ENCODE measurements at regions not wholly inside any gene's neighbourhood (a gene's known extent, or its start where the extent isn't known, plus 50 kb on each side); places are given as distances from the start of the nearest gene placed in this dataset.

DNA sequence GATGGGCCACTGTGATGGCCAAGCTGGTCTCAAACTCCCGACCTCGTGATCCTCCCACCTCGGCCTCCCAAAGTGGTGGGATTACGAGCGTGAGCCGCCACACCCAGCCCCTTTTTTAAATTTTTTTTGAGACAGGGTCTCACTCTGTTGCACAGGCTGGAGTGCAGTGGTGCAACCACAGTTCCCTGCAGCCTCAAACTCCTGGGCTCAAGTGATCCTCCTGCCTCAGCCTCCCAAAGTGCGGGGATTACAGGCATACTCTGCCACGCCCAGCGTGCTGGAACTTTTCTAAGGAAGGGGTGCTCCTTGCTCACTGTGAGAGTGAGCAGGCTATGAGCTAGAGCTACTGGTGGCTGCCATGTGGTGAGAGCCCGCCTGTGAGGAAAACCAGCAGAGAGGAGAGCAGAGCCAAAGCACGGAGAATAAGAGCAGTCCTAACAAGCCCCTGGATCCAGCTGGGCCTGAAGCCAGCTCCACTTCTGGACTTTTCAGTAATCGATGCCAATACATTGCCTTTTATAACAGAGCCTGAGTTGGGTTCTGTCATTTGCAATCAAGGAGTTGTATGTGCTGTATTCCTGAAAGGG is 75.5 kb upstream of the UNC5A start:
- DNase-seq = no peak

GRCh38 chr5:176735383-176736265 is 74.7 kb upstream of the UNC5A start:
- no peak for DNase-seq

- no peak for DNase-seq
Observed at GRCh38 chr5:176736301-176736930, 73.9 kb upstream of the UNC5A start.

- DNase-seq = no peak
Observed at GRCh38 chr5:176736931-176737745, 73.2 kb upstream of the UNC5A start.

GRCh38 chr5:176737746-176738636 is 72.4 kb upstream of the UNC5A start:
- DNase-seq = no peak

- no peak for DNase-seq
Observed at GRCh38 chr5:176738637-176739250, 71.6 kb upstream of the UNC5A start.

DNA sequence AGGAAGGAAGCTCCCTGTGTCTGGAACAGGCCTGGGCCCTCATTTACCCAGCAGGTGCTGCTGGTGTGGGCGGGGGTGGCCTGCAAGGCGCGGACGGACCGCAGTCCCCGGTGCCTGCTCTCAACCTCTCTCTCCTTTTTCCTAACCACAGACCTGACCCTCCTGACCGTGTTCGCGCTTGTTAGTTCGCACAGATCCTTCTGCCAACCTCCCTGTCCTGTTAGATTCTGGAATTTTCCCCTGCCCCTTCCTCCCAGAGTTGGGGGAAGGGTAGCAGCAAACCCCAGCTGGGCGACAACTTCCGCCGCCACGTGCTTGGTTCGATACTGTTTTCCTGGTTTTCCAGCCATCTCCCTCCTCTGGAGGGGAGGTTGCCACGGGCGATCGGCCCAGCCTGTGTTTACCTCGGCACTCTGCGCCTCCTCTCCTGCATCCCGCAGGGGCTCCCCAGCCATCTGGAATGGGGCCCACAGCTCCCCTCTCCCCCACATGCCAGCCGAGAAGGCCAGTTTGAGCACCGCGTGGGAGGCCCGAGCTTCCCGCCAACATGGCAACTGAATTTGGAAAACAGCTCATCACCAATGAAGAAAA is 70.8 kb upstream of the UNC5A start:
- no peak for DNase-seq

DNA sequence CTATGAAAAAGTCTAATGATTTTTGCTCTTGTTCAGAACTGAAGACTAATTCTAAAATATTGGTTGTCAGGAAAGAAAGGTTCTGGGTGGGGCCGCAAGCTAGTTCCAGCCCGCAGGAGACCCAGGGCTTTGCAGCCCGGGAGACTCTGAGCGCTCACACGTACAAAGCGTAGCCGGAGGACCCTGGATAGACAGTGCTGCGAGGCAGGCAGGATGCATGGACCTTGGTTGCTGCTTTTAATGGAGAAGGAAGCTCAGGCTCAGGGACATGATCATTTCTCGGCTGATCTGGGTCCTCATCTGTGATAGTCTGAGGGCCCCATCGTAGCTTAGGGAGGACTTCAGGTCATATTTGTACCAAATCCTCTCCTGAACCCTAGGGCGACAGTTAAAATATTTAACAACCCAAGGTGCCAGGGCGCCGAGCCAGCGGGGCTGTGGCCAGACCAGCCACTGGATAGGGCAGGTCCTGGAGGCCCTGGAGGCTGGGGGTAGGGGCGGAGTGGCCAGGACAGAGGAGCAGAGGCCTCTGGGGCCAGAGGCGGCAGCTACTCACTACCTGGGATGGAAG is 70.1 kb upstream of the UNC5A start:
- DNase-seq = no peak

- no peak for DNase-seq
Observed at GRCh38 chr5:176740702-176741496, 69.5 kb upstream of the UNC5A start.

DNA sequence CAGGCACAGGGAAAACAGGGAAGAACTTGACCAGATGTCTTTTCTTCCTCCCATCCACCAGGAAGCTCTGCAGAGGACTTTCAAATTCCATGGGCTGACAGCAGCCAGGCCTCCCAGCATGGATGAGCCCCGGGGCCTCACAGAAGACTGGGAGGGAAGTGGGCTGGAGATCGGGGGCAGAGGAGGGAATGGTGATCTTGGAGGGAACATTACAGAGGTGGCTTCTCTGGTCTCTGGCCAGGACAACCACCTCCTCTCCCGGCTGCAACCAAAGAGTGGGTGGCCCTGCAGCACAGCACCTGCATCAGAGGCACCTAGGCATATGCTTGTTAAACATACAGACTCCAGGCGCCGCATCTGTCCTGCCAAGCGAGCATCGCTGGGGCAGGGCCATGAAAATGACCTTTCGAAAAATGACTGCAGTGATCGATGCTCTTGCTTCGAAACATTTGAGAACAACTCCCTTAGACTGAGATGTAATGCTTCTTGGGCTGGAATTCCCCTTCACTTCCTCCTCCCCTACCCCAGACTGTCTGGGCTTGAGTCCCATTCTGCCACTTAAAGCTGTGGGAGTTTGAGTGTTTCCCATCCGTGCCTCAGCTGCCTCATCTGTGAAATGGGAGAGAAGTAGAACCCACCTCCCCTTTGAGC is 68.7 kb upstream of the UNC5A start:
- no peak for DNase-seq

DNA sequence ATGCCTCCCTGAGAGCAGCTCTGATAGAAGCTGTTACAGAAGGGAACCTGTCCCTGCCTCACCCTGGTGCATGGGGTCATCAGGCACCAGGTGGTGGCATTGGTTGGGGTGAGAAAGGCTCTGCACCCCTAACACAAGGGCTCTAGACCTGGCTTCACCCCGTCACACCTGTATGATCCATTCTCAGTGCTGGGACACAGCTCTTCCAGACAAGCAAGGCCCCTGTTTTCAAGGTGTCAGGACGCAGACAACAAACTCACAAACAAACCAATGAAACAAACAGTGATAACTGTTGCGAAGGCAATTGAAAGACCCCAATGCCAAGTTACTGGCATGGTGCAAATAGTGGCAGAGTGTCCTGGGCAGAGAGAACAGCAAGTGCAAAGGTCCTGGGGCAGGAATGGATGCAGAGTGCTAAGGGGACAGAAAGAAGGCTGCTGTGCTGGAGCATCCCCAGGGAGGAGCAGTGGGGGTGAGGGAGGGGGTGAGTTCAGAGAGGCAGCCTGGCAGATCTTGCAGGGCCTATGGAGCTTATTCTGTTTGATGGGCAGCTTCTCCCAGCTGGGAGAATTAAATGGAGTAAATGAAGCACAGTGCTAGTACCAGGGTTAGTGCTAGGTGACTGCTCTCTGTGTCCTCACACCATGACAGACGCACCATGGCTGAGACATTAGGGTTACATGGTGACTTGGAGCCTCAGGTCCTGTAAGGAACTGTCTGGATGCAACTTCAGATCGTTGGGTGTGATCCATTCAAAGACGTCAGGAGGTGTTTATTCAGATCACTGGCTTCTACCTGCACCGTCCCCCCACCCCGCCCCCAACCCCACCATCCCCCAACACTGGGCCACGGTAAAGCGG is 67.9 kb upstream of the UNC5A start:
- DNase-seq = no peak

DNA sequence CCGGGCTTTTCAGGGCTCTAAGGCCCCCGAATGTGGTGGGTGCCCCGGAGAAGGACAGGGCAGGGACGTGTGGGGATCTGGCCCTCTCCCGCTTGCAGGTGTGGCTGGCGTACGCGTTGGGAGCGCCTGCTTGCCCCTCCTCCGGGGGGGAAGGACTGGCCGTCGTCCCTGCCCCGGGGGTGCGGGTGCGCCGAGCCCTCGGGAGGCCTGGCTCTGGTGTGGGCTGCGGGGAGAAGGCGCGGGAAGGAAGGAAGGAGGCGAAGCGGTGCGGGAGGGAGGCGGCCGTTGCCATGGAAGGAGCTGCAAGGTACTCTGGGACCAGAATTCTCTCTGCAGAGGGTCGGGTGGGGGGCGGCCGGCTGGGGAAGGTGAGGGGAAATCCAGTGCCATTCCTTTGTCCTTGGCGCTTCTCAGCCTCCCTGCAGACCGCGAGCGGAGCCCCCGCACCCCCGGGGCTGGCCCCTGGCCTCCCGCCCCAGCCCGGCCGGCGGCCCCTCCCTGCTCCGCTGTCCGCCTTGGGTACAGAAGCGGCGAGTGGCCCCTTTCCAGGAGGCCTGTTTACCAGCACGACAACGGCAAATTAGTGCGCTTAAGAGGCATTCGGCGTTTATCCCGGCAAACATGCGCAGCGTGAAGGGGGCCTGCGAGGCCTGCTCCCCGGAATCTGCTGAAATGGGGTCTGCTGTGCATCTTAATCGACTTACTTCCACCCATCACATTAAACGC is 67.1 kb upstream of the UNC5A start:
- no peak for DNase-seq

GRCh38 chr5:176743868-176744583 is 66.3 kb upstream of the UNC5A start:
- DNase-seq = no peak

GRCh38 chr5:176744584-176744965 is 65.8 kb upstream of the UNC5A start:
- DNase-seq = no peak

DNA sequence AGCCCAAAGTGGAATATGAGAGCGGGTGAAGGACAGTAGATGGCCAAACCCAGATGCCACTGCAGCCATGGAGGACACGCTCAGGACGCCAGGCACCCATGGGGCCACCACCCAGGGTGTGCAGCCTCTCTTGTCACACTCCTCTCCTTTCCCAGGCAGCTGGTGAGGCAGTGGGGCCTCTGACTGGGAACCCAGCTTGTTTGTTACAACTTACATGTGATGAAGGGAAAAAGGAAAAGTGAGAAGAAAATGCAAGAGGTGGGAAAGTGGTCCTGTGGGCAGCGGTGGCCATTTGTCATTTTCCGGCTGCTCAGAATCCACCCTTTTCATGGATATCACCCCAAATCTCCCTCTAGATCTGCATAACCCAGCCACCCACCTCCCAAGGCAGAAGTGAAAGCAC is 62.7 kb upstream of the UNC5A start:
- DNase-seq = no peak

DNA sequence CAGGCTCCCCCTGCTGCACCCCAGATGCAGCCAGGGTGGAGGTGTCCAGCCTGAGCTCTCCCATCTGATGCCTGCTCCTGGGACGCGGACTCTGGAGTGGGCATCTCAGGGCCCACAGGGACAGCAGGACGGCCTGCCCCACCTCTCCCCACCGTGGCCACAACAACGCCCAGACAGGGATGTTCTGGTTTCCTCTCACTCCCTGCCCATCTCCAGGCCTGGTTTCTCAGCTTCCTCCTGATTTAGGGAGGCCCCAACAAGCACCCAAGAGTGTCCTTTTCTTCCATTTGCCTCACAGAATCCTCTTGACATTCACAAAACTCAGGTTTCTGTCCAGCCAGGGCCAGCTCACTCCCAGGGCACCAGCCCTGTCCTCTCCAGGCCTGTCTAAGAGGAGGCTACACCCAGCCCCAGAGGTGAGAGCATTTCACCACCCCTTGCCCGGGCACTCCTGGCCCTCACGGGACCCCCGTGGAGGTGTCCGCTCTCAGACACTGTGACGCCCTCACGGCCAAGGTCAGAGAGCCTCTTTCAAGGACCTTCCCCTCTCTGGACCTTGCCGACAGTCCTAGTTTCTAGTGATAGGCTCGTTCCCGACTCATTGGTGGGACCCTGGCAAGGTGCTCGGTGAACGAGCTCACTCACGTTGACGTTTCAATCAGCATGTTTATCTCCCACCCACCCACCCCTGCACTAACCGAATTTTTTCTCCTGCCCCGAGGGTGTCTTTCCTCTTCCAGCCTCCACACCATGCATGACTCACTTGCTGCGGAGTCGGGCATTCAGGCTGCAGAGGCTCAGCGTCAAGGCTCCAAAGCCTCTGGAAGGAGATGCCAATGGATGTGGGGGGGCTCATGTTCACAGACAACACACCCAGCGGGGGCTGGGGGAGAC is 62.0 kb upstream of the UNC5A start:
- DNase-seq = no peak

All from GOT3 (cell line).